GM23248 (cell line): ENCODE measurements at regions not wholly inside any gene's neighbourhood (a gene's known extent, or its start where the extent isn't known, plus 50 kb on each side); places are given as distances from the start of the nearest gene placed in this dataset.

Source experiments
- EZH2 ChIP-seq: fragments of 200-600 bp; sonication (generic); IDR thresholded peaks from 2 replicates; pipeline ENCODE4 v1.6.1; 2018; ENCODE audit warnings: antibody characterized with exemption, mild to moderate bottlenecking; ENCODE audit not compliant: insufficient read depth, poor library complexity, severe bottlenecking
- EZH2phosphoT487 ChIP-seq: fragments of 200-600 bp; sonication (generic); IDR thresholded peaks from 2 replicates; pipeline ENCODE4 v1.6.1; 2018; ENCODE audit warnings: antibody characterized with exemption, moderate library complexity, mild to moderate bottlenecking, low read depth; ENCODE audit not compliant: insufficient read depth

DNA sequence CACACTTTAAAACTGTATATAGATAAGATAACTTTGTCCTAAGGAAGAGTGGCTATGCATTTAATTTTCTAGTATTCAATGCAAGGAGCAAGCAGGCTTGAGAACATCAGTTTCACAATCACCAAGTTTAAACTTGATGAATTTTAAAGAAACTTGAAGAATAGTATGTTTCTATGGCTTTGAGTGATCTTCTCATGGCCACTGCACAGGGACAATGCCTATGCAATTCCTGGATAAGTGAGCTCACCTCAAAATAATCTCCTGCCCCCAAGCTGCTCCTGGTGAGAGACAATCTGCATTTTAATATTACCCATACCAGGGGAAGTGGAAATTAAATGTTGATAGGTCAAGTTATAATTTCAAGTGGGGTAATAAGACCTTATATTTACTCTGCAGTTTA, 376.6 kb upstream of the CBLB start:
- no peak for TF ChIP-seq EZH2
- no peak for TF ChIP-seq EZH2phosphoT487
